ENCODE measurements at regions not wholly inside any gene's neighbourhood (a gene's known extent, or its start where the extent isn't known, plus 50 kb on each side); places are given as distances from the start of the nearest gene placed in this dataset.
A peak's percentile ranks its signal among the peaks of the same experiment; 100 is the strongest.

DNA sequence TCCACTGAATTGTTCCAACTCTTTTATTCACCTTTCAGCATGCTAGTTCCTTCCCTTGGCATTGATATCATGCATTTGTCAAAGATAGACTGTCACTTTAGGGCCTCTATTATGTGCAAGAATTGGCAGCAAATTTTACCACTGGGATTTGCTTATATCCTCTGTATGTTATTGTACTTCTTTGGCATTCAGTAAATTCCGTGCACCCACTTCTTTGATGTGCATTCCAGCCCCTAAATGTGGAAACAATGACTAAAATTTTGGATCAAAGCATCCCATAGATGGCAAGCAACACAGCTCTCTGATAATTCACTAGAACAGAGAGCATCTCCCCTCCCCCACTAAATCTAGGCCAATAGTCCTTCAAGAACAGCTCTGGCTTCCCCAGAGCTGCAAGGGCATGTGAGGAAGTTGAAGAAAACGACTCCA lies 399.0 kb upstream of the HNRNPA3 start:
- no peak for DNase-seq (ENCODE audit: insufficient read length, low spot score, missing footprints)
- H2AFZ ChIP-seq (ENCODE audit: low read length): no peak overlapping the region
- H3K36me3 ChIP-seq (ENCODE audit: insufficient read depth, low read length): no peaks in the 10 kb centered on the region
- H3K4me3 ChIP-seq (ENCODE audit: insufficient read depth, low read length): no peak overlapping the region
- H3K4me1 ChIP-seq (ENCODE audit: insufficient read depth, low read length): no peaks in the 10 kb centered on the region
- TF ChIP-seq, protein P1, sequence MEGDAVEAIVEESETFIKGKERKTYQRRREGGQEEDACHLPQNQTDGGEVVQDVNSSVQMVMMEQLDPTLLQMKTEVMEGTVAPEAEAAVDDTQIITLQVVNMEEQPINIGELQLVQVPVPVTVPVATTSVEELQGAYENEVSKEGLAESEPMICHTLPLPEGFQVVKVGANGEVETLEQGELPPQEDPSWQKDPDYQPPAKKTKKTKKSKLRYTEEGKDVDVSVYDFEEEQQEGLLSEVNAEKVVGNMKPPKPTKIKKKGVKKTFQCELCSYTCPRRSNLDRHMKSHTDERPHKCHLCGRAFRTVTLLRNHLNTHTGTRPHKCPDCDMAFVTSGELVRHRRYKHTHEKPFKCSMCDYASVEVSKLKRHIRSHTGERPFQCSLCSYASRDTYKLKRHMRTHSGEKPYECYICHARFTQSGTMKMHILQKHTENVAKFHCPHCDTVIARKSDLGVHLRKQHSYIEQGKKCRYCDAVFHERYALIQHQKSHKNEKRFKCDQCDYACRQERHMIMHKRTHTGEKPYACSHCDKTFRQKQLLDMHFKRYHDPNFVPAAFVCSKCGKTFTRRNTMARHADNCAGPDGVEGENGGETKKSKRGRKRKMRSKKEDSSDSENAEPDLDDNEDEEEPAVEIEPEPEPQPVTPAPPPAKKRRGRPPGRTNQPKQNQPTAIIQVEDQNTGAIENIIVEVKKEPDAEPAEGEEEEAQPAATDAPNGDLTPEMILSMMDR (IDR thresholded peaks at IDR 0.05; ENCODE audit: extremely low read depth, low read depth, low read length): no peak
- no peaks in the 10 kb centered on the region for H3K79me2 ChIP-seq (ENCODE audit: insufficient read depth, low read length)
- H3K27me3 ChIP-seq (ENCODE audit: insufficient read depth, low read length): no peaks in the 10 kb centered on the region
- H3K9me3 ChIP-seq (ENCODE audit: low read depth, low read length): no peaks in the 10 kb centered on the region
- no peaks in the 10 kb centered on the region for H4K20me1 ChIP-seq (ENCODE audit: insufficient read depth, low read length)
- no peak overlapping the region for H3K4me2 ChIP-seq (ENCODE audit: insufficient read depth, low read length)
- H3K27ac ChIP-seq (ENCODE audit: low read depth, low read length): no peak overlapping the region

DNA sequence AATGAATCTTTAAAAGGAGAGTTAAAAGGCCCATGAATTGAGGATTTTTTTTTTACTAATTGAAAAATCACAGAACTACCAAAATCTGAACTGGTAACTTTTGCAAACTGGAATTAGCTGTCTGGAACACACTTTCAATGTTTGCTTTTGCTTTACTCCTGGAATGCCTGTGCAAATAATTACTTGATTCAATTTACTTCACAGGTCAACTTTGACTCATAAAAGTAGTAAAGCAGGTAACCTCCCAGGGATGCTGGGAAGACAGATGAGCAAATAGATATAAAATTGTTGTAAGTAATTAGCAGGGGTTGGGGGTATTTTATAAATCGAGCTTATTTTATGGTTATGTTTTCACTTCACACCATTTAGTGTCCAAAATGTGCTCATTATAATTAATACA lies 398.3 kb upstream of the HNRNPA3 start:
- Histone ChIP-seq H3K4me1 (ENCODE audit: insufficient read depth, low read length) (no peaks in the 10 kb centered on the region), H4K20me1 (ENCODE audit: insufficient read depth, low read length) (no peaks in the 10 kb centered on the region), H3K4me3 (ENCODE audit: insufficient read depth, low read length) (no peak overlapping the region), H3K27me3 (ENCODE audit: insufficient read depth, low read length) (no peaks in the 10 kb centered on the region), H3K36me3 (ENCODE audit: insufficient read depth, low read length) (no peaks in the 10 kb centered on the region), H3K9me3 (ENCODE audit: low read depth, low read length) (no peaks in the 10 kb centered on the region), H3K27ac (ENCODE audit: low read depth, low read length) (no peak overlapping the region), H3K79me2 (ENCODE audit: insufficient read depth, low read length) (no peaks in the 10 kb centered on the region), H3K4me2 (ENCODE audit: insufficient read depth, low read length) (no peak overlapping the region), H2AFZ (ENCODE audit: low read length) (no peak overlapping the region)
- TF ChIP-seq, protein P1 (IDR thresholded peaks at IDR 0.05; ENCODE audit: extremely low read depth, low read depth, low read length): no peak
- DNase-seq (ENCODE audit: insufficient read length, low spot score, missing footprints): no peak

DNA sequence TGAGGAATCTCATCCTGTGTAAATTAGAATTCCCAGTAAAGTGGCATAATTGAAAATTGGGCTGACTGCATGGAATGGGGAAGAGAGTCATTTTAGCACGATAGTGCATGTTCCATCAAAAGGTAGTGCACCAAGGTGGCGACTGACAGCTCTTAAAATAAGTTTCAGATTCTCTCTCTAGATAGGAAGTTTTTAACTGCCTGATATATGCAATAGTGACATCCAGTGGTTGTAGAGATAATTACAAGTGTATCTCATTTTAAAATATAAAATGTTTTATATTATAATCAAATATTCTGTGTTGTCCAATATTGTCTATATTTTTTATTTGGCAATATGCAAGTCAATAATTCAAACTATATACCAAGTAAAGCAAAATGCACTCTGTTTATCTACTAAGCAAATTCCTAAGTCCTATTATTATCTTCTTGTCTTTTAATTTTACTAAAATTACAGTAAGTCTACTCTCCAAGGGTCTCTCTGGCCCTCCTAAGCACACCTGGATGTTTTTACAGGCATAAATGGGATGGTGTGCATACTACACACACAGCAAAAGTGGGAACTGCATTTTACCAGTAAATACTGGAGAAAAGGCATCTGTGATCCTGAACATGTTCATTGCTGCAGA lies 397.7 kb upstream of the HNRNPA3 start:
- Histone ChIP-seq H3K9me3 (ENCODE audit: low read depth, low read length) (no peaks in the 10 kb centered on the region), H3K36me3 (ENCODE audit: insufficient read depth, low read length) (no peaks in the 10 kb centered on the region), H3K27me3 (ENCODE audit: insufficient read depth, low read length) (no peaks in the 10 kb centered on the region), H3K79me2 (ENCODE audit: insufficient read depth, low read length) (no peaks in the 10 kb centered on the region), H3K27ac (ENCODE audit: low read depth, low read length) (no peak overlapping the region), H4K20me1 (ENCODE audit: insufficient read depth, low read length) (no peaks in the 10 kb centered on the region), H3K4me3 (ENCODE audit: insufficient read depth, low read length) (no peak overlapping the region), H2AFZ (ENCODE audit: low read length) (no peak overlapping the region), H3K4me1 (ENCODE audit: insufficient read depth, low read length) (no peaks in the 10 kb centered on the region), H3K4me2 (ENCODE audit: insufficient read depth, low read length) (peak overlapping the region; percentile 10)
- peak; percentile 43 for DNase-seq (ENCODE audit: insufficient read length, low spot score, missing footprints)
- TF ChIP-seq, protein P1 (IDR thresholded peaks at IDR 0.05; ENCODE audit: extremely low read depth, low read depth, low read length): peak; percentile 55

DNA sequence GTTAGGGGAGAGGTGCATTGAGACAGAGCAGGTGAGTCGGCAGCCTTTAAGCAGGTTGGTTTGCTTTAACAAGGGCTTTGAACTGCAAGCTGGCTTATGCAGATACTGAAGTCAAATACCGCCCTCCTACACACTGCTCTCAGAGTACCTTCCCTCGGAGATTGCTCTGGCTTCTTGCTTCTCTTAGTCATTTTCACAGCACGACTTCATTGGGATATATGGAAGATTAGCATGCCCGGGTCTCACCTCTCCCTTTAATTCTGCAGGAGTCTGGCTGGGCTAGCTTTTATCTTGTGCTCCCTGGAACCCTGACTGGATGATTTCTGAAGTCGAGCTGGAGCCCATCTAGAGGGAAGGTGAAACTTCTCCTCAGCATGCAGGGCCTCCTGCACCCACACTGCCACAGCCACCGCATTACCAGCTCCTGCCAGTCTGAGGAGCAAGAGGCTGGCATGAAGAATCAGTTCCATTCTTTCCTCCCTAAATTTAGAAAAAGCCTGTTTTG lies 395.5 kb upstream of the HNRNPA3 start:
- no peaks in the 10 kb centered on the region for H3K36me3 ChIP-seq (ENCODE audit: insufficient read depth, low read length)
- no peak for DNase-seq (ENCODE audit: insufficient read length, low spot score, missing footprints)
- H3K79me2 ChIP-seq (ENCODE audit: insufficient read depth, low read length): no peaks in the 10 kb centered on the region

More for the DNA sequence above, 395.5 kb upstream of the HNRNPA3 start:
- Histone ChIP-seq H3K27me3 (ENCODE audit: insufficient read depth, low read length) (no peaks in the 10 kb centered on the region), H3K4me3 (ENCODE audit: insufficient read depth, low read length) (no peak overlapping the region), H3K4me2 (ENCODE audit: insufficient read depth, low read length) (no peak overlapping the region), H2AFZ (ENCODE audit: low read length) (no peak overlapping the region), H3K9me3 (ENCODE audit: low read depth, low read length) (no peaks in the 10 kb centered on the region), H3K27ac (ENCODE audit: low read depth, low read length) (no peak overlapping the region), H3K4me1 (ENCODE audit: insufficient read depth, low read length) (no peaks in the 10 kb centered on the region), H4K20me1 (ENCODE audit: insufficient read depth, low read length) (no peaks in the 10 kb centered on the region)
- TF ChIP-seq, protein P1 (IDR thresholded peaks at IDR 0.05; ENCODE audit: extremely low read depth, low read depth, low read length): no peak
